ENCODE measurements at regions not wholly inside any gene's neighbourhood (a gene's known extent, or its start where the extent isn't known, plus 50 kb on each side); places are given as distances from the start of the nearest gene placed in this dataset.
A peak's percentile ranks its signal among the peaks of the same experiment; 100 is the strongest.

- DNase-seq (ENCODE audit: low spot score) = peak; percentile 55
- WGBS = 19% methylated on average over 12 of the region's 12 CpGs
- Histone ChIP-seq H3K4me3 (ENCODE audit: low read depth in 1 of 3, low read length in 3 of 3) (peak overlapping the region in 2 of 3 donors; percentile 18 to 22), H3K9me3 (ENCODE audit: control insufficient read depth in 4 of 4, low read length in 3 of 4) (no peaks in the 10 kb centered on the region), H3K4me1 (ENCODE audit: control insufficient read depth in 4 of 4, insufficient read depth in 4 of 4, low read length in 3 of 4) (peaks cover 0 to 14% (median 6%) of the 10 kb centered on the region in 4 donors), H3K36me3 (ENCODE audit: control insufficient read depth in 4 of 4, insufficient read depth in 3 of 4, low read depth in 1 of 4, low read length in 3 of 4) (no peaks in the 10 kb centered on the region), H3K27me3 (ENCODE audit: control insufficient read depth in 4 of 4, insufficient read depth in 4 of 4, low read length in 3 of 4) (no peaks in the 10 kb centered on the region), H3K27ac (ENCODE audit: low read depth in 1 of 2, low read length in 2 of 2) (no peak overlapping the region), H3K9ac (ENCODE audit: low read depth in 1 of 2, low read length in 2 of 2) (peak overlapping the region in 1 of 2 donors; percentile 58)
- TF ChIP-seq JUND (IDR thresholded peaks at IDR 0.05) (no peak), CTCF (IDR thresholded peaks at IDR 0.05; ENCODE audit: low read depth, low read length, missing input control) (peak; percentile 100), EGR1 (IDR thresholded peaks at IDR 0.05; ENCODE audit: low read depth in 2 of 2) (peak in 1 of 2 donors; percentile 13), RAD21 (IDR thresholded peaks at IDR 0.05) (peak; percentile 99 to 100), TAF1 (conservative IDR thresholded peaks at IDR 0.05) (no peak), SP1 (IDR thresholded peaks at IDR 0.05) (no peak), RXRA (IDR thresholded peaks at IDR 0.05) (peak in 1 of 2 donors; percentile 49), NR2F2 (IDR thresholded peaks at IDR 0.05) (no peak), FOXA2 (IDR thresholded peaks at IDR 0.05) (peak; percentile 13), ZBTB33 (IDR thresholded peaks at IDR 0.05) (no peak), MAX (IDR thresholded peaks at IDR 0.05) (peak; percentile 20), HNF4G (IDR thresholded peaks at IDR 0.05) (no peak), HNF4A (conservative IDR thresholded peaks at IDR 0.05) (peak in 1 of 2 donors; percentile 15), YY1 (IDR thresholded peaks at IDR 0.05) (no peak), GABPA (IDR thresholded peaks at IDR 0.05 in 1 of 2, conservative IDR thresholded peaks at IDR 0.05 in 1 of 2) (no peak), ATF3 (IDR thresholded peaks at IDR 0.05) (no peak), FOXA1 (IDR thresholded peaks at IDR 0.05) (peak; percentile 17), REST (IDR thresholded peaks at IDR 0.05) (no peak)
Measured at GRCh38 chr5:148730942-148731898, 76.9 kb upstream of the HTR4 start.

All from liver (tissue), 8 donors.